IMR-90 (cell line): ENCODE measurements at regions not wholly inside any gene's neighbourhood (a gene's known extent, or its start where the extent isn't known, plus 50 kb on each side); places are given as distances from the start of the nearest gene placed in this dataset.

ENCODE experiments used
- ATAC-seq: fragments of 200-7000 bp; cut with Tn5 transposase; 2 replicates; pipeline ENCODE4 v1.9.1; 2020; ENCODE audit warnings: low read depth, mild to moderate bottlenecking, moderate library complexity
- BruUV-seq: library from RNA; stranded (reverse); fragments of 400-500 nt; replicated peaks from 2 replicates; lab custom pipeline; 2021; lab: Mats Ljungman, UMichigan
- CTCF ChIA-PET: fragments of 300-600 bp; formaldehyde crosslinking; extraction: SDS; loops from one replicate; lab custom pipeline; 2021; ENCODE audit warnings: antibody characterized with exemption; lab: Yijun Ruan, JAX
- POLR2A ChIA-PET: fragments of 300-600 bp; sonication (Branson Sonifier 250); formaldehyde crosslinking; loops from one replicate; lab custom pipeline; 2022; ENCODE audit warnings: antibody characterized with exemption; ENCODE audit not compliant: unreplicated experiment; lab: Charles Lee
- DNase-seq: peaks from one replicate; pipeline ENCODE4 v3.0.0; 2013
- H2AFZ ChIP-seq: replicated peaks from 2 replicates; pipeline ENCODE3; 2013; ENCODE audit warnings: low read length, mild to moderate bottlenecking; ENCODE audit not compliant: poor library complexity
- H2AK5ac ChIP-seq: 2 replicates; pipeline ENCODE4 v1.6.1; 2013; ENCODE audit warnings: low read depth, low read length, inconsistent platforms
- H2AK9ac ChIP-seq: replicated peaks from 2 replicates; pipeline ENCODE3; 2013; ENCODE audit warnings: mild to moderate bottlenecking, low read depth, low read length, moderate library complexity; ENCODE audit not compliant: poor library complexity
- H2BK120ac ChIP-seq: 2 replicates; pipeline ENCODE4 v1.6.1; 2013; ENCODE audit warnings: low read depth, low read length, inconsistent platforms
- H2BK15ac ChIP-seq: 3 replicates; pipeline ENCODE4 v1.6.1; 2013; ENCODE audit warnings: low read depth, low read length, inconsistent platforms
- H2BK20ac ChIP-seq: 2 replicates; pipeline ENCODE4 v1.6.1; 2013; ENCODE audit warnings: low read depth, mild to moderate bottlenecking, inconsistent platforms, low read length, moderate library complexity
- H2BK5ac ChIP-seq: 2 replicates; pipeline ENCODE4 v1.6.1; 2013; ENCODE audit warnings: mild to moderate bottlenecking, low read depth, low read length, inconsistent platforms; ENCODE audit not compliant: poor library complexity, severe bottlenecking
- H3K14ac ChIP-seq: replicated peaks from 2 replicates; pipeline ENCODE4 v1.6.1; 2013; ENCODE audit warnings: low read depth, low read length, inconsistent platforms
- H3K18ac ChIP-seq: 2 replicates; pipeline ENCODE4 v1.6.1; 2013; ENCODE audit warnings: low read depth, low read length, control low read depth
- H3K23ac ChIP-seq: 2 replicates; pipeline ENCODE4 v1.6.1; 2013; ENCODE audit warnings: low read depth, low read length, inconsistent platforms
- H3K27ac ChIP-seq: 2 replicates; pipeline ENCODE4 v1.5.1; 2013; ENCODE audit warnings: mild to moderate bottlenecking, control low read depth, low read length; ENCODE audit not compliant: insufficient read depth
- H3K27me3 ChIP-seq: 2 replicates; pipeline ENCODE4 v1.6.1; 2013; ENCODE audit warnings: low read length; ENCODE audit not compliant: control insufficient read depth, insufficient read depth
- H3K36me3 ChIP-seq: 2 replicates; pipeline ENCODE4 v1.6.1; 2013; ENCODE audit warnings: low read length, mixed read lengths; ENCODE audit not compliant: control insufficient read depth, insufficient read depth
- H3K4ac ChIP-seq: 2 replicates; pipeline ENCODE4 v1.6.1; 2013; ENCODE audit warnings: low read depth, low read length, inconsistent platforms
- H3K4me1 ChIP-seq: 2 replicates; pipeline ENCODE4 v1.6.1; 2013; ENCODE audit warnings: low read length, mixed read lengths; ENCODE audit not compliant: control insufficient read depth, insufficient read depth
- H3K4me2 ChIP-seq: 2 replicates; pipeline ENCODE4 v1.6.1; 2013; ENCODE audit warnings: low read depth, mild to moderate bottlenecking, control low read depth, low read length, moderate library complexity
- H3K4me3 ChIP-seq: 2 replicates; pipeline ENCODE4 v1.5.1; 2013; ENCODE audit warnings: low read depth, mild to moderate bottlenecking, control low read depth, low read length, moderate library complexity; ENCODE audit not compliant: insufficient read depth
- H3K56ac ChIP-seq: 2 replicates; pipeline ENCODE4 v1.6.1; 2013; ENCODE audit warnings: low read length, inconsistent platforms; ENCODE audit not compliant: insufficient read depth; ENCODE audit errors: extremely low read depth
- H3K79me1 ChIP-seq, 2 experiments: 2 replicates each; pipeline ENCODE4 v1.6.1; 2013; ENCODE audit warnings: low read length in 2 of 2, inconsistent platforms in 1 of 2, low read depth in 1 of 2
- H3K9ac ChIP-seq: 2 replicates; pipeline ENCODE4 v1.6.1; 2013; ENCODE audit warnings: low read depth, low read length, control low read depth
- H3K9me1 ChIP-seq: 2 replicates; pipeline ENCODE4 v1.6.1; 2013; ENCODE audit warnings: low read length, inconsistent platforms; ENCODE audit not compliant: insufficient read depth
- H3K9me3 ChIP-seq: 2 replicates; pipeline ENCODE4 v1.6.1; 2013; ENCODE audit warnings: low read length; ENCODE audit not compliant: control insufficient read depth, insufficient read depth
- H4K20me1 ChIP-seq: 2 replicates; pipeline ENCODE4 v1.6.1; 2013; ENCODE audit warnings: low read length, inconsistent platforms; ENCODE audit not compliant: insufficient read depth
- H4K5ac ChIP-seq: 2 replicates; pipeline ENCODE4 v1.6.1; 2013; ENCODE audit warnings: mild to moderate bottlenecking, low read depth, low read length, control low read depth
- H4K8ac ChIP-seq, 2 experiments: 2 replicates each; pipeline ENCODE4 v1.6.1; 2013; ENCODE audit warnings: low read depth in 2 of 2, low read length in 2 of 2, control low read depth in 1 of 2, inconsistent platforms in 1 of 2
- H4K91ac ChIP-seq: 2 replicates; pipeline ENCODE4 v1.6.1; 2013; ENCODE audit warnings: low read depth, low read length, inconsistent platforms; ENCODE audit not compliant: insufficient read depth
- POLR2A ChIP-seq: IDR thresholded peaks from 2 replicates; pipeline ENCODE4 v1.6.1; 2012; ENCODE audit warnings: mild to moderate bottlenecking, low read depth, low read length
- WGBS, 2 experiments: methylation state at CpG; one replicate each; pipeline versions ENCODE4 v1.1.5 to v1.1.7; 2013; ENCODE audit warnings: missing lambda C conversion rate in 2 of 2; ENCODE audit not compliant: insufficient read length in 1 of 2; ENCODE audit errors: extremely low coverage in 2 of 2; 5-methylcytosine and 5-hydroxymethylcytosine counted together
- dilution Hi-C: fragments of 300-500 bp; cut with HindIII; formaldehyde crosslinking; loops from one replicate; pipeline ENCODE4 v1.14.3; 2018; ENCODE audit warnings: low sequenced_read_pairs; ENCODE audit not compliant: unreplicated experiment
- in situ Hi-C: fragments of 300-500 bp; cut with MboI; formaldehyde crosslinking; loops from 3 replicates; pipeline ENCODE4 v1.14.3; 2019; ENCODE audit warnings: low sequenced_read_pairs, inconsistent platforms, mixed read lengths
- intact Hi-C: fragments of 100-400 bp; cut with micrococcal nuclease; formaldehyde crosslinking; loops from 2 replicates; pipeline ENCODE4 v1.10.0; 2022

- Histone ChIP-seq H2BK5ac (no peak overlapping the region), H3K36me3 (no peaks in the 10 kb centered on the region), H2AFZ (no peak overlapping the region), H3K14ac (no peak overlapping the region), H3K27me3 (no peaks in the 10 kb centered on the region), H3K9ac (no peak overlapping the region), H3K18ac (no peak overlapping the region), H4K5ac (no peak overlapping the region), H2BK120ac (no peak overlapping the region), H3K4me2 (no peak overlapping the region), H4K20me1 (no peaks in the 10 kb centered on the region), H2BK15ac (no peak overlapping the region), H2BK20ac (no peak overlapping the region), H3K79me1 (no peaks in the 10 kb centered on the region), H3K23ac (no peak overlapping the region), H3K4me3 (no peak overlapping the region), H3K27ac (no peak overlapping the region), H2AK9ac (no peak overlapping the region), H3K9me1 (no peaks in the 10 kb centered on the region), H2AK5ac (no peak overlapping the region), H3K9me3 (no peaks in the 10 kb centered on the region; the same call in 1 of the 2 replicates), H4K8ac (no peak overlapping the region), H3K4me1 (no peaks in the 10 kb centered on the region), H3K56ac (no peak overlapping the region), H4K91ac (no peak overlapping the region), H3K4ac (no peak overlapping the region)
- no CpG with 5 or more reads among the region's 3 CpGs for WGBS, 2 experiments
- intact Hi-C loops: no loop called here
- CTCF ChIA-PET: no interaction called here
- DNase-seq (no peak), ATAC-seq (no peak)
- TF ChIP-seq POLR2A: no peak
- POLR2A ChIA-PET: no interaction called here
- dilution Hi-C loops: no loop called here
- BruUV-seq: no TSS peak
- in situ Hi-C loops: no loop called here
These were observed 1687.0 kb downstream of the GRIK2 start for GRCh38 chr6:103080497-103080896.
